ENCODE measurements at regions not wholly inside any gene's neighbourhood (a gene's known extent, or its start where the extent isn't known, plus 50 kb on each side); places are given as distances from the start of the nearest gene placed in this dataset.
A peak's percentile ranks its signal among the peaks of the same experiment; 100 is the strongest.
"Not testable (repeated sequence)": the region's sequence is repeated elsewhere in the genome, so short reads cannot be mapped to it uniquely, and the experiment has no call there.

DNA sequence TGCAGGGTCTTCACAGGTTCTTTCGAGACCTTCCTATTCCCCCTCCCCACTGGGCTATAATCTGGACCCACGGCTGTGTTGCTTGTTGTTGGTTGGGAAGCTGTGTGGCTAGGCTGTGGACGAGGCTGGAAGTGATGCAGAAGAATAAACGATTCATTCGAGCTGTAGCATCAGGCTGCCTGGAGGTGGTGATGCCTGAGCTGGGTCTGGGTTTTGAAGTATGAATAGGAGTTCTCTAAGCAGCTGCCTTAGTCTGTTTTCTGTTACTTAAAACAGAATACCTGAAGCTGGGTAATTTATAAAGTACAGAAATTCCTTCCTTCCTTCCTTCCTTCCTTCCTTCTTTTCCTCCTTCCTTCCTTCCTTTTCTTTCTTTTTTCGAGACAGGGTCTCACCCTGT is 126.5 kb upstream of the ZEB1 start:
- DNase-seq = no peak

DNA sequence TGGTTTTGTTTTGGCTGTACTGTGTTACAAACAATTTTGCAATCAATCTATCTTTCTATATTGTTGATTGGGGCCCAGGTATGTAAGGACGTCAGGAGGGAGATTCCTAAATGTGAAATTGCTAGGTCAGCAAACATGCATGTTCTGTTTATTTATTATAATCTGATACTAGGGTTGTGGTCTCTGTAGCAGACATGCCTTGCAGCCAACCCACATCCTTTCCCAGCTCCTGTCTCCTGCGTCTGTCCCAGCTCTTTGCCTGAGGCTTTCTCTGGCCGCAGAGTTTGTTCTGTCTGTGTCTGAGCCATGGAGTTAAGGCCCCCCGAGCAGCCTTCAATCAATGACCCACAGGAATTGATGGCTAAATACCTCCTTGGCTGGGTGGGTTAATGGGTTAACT is 124.0 kb upstream of the ZEB1 start:
- no peak for DNase-seq

DNA sequence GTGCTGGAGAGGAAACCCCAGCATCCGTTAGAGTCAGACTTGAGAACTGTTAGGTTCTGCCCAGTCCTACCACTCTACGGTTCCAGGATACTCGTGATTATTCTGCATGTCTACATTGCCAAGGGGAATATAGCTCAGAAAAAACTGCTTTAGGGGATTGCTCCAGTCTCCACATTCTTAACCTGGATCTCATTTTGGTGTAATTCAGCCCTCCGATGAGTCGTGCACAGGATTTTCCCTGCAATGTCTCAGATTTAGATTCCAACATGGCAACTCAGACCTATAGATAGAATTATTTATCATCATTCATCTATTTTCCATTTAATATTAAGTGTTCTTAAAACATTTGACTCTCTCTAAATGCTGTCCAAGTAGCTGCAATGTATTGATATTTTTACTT is 121.1 kb upstream of the ZEB1 start:
- DNase-seq = no peak

DNA sequence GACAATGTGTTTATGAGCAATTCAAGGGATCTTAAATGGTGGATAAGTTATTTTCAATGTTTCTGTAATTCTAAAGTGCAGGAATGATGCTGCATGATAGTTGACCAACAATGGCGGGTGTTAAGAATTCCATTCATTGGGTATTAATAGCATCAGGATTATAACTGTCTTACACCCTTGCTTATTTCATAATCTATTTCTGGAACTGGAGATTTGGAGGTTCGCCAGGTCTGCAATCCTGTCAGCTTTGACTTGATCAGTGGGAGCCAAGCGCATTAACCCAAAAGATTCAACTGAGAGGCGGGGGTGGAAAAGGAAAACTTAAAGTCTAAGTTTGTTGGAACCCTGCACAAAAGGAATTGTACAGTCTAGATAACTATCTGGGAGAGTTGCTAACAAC is 114.9 kb upstream of the ZEB1 start:
- DNase-seq = no peak

DNA sequence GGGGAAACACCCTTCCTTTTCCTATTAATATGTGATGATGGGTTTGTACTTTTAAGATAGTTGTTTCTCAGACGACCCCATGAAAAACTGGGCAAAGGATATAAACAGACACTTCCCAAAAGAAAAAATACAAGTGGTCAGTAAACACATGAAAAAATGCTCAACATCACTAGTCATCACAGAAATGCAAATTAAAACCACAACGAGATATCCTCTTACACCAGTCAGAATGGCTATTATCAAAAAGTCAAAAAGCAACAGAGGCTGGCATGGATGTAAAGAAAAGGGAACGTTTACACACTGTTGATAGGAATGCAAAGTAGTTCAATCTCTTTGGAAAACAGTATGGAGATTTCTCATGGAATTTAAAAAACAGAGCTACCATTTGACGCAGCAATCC is 111.4 kb upstream of the ZEB1 start:
- DNase-seq = no peak

DNA sequence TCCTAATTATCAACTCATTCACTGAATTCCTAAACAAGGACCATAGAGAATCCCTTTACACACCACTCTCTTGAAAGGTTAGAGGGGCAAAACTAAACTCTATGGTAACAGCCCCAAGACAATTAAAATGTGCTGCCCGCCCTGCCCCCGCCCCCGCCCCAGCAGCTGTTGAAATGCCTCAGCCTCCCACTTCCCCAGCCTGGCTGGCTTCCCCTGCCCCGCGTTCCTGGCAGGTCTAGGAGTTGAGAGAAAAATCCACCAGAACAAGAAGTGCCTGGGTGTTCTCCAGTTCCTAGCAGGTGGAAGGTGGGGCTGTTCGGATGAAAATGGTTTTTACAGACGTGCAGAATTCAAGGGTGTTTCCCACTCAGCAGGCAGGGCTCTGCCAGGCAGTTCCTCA is 109.5 kb upstream of the ZEB1 start:
- no peak for DNase-seq

DNA sequence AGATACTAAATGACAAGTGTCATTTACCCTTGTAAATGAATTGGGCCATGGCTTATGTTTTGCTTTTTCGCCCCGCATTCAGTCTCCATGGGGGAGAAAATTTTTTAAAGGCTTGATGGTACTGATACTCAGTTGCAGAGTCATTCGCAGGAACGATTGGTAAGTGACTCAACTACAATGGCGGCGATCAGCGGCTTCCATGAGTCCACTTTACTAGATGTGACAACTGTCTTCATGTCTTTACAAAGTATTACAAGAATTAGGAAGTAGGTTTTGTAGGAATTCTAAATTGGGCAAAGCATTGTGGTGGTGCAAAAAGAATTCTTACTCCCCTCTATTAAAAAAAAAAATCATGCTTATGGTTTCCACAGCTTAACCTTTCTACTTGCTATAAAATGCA is 108.8 kb upstream of the ZEB1 start:
- DNase-seq = no peak

DNA sequence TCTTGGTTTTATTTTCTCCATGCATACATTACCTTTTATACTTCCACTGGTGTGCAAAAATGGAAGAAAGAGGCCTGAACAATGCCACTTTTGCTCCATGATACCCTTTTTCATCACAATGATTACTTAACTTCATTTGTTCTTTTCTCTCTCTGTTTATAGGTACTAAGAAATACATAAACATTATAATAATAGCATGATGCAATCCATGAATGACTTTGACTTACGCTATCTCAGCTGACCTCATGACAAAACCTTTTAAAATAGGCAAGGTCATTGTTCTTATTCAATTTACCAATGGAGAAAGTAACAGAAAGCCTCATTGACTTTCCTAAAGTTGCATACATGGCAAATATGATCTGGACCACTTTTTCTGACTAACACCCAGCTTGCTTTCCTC is 105.1 kb upstream of the ZEB1 start:
- no peak for DNase-seq

DNA sequence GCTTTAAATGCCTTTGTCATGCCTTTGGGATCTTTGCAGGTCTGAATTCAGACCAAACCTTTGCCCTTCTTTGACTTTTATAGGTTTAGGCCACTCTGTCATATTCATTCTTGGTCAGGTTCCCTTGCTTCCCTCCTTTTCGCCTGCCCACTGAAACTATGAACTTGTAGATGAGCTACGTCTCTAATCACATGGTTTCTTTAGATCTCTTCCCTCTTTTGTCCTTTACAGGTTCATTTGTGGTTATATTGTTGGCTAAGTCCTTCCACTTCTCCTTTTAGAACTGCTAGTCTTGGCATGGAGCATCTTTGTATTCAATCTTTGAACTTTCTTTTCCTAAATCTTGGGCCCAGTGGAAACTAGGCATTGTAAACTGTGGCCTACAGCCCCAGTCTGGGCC is 104.0 kb upstream of the ZEB1 start:
- DNase-seq = no peak

DNA sequence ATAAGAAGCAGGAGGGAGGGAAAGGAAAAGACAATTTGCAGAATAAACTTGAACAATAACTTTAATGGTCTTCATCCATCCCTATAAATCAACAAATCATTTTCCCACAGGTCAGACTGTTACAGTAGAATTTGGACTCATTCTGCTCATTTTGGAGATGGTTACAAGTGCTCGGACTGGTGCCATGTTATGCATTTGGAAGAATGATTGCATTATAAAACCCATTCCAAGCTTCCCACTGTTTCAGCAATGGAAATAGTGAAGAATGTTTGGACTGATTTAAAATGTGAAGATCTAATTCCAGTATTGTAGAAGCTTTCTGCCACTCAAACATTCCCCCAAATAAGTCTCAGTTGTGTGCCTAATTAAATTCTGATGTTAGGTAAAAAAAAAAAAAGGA is 99.7 kb upstream of the ZEB1 start:
- DNase-seq = no peak

DNA sequence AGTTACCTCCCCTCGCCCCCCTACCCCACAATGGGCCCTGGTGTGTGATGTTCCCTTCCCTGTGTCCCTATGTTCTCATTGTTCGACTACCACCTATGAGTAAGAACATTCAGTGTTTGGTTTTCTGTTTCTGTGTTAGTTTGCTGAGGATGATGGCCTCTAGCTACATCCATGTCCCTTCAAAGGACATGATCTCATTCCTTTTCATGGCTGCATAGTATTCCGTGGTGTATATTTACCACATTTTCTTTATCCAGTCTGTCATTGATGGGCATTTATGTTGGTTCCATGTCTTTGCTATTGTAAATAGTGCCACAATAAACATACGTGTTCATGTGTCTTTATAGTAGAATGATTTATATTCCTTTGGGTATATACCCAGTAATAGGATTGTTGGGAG is 90.2 kb upstream of the ZEB1 start:
- not testable (repeated sequence) for DNase-seq

DNA sequence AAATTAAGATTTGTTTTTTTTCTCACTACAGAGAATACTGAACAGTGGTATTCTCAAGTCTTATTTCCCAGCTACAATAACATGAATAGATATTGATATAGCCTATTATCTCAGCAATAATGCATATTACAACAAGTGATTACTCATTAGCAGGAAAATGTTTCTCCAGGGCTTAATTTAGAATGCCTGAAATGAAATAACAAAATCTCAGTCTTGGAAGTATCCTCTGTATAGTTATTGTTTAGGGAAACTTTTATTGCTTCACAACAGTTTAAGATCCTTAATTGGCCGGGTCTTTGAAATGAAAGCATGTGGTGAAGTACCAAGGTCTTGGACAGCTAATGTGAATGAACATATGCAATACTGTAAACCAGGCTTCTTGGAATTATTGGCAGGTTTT is 79.1 kb upstream of the ZEB1 start:
- no peak for DNase-seq

DNA sequence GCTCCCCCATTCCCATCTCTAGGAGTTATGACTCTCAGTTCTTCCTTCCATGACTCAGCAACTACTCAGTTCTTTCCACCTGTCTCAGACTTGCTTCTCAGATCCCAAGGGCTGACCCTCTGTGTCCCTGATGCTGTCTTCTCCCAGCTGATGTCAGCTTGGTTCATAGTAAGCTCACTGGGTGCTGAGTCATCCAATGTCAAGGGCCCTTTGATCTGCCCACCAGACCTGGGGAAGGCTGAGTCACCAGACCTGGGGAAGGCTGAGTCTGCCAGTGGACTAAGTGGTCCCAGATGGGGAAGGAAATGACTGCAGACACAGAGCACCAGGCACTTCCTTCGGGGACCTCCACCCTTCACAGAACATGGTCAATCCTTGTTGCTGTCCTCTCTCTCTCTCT is 76.1 kb upstream of the ZEB1 start:
- peak; percentile 2 for DNase-seq

DNA sequence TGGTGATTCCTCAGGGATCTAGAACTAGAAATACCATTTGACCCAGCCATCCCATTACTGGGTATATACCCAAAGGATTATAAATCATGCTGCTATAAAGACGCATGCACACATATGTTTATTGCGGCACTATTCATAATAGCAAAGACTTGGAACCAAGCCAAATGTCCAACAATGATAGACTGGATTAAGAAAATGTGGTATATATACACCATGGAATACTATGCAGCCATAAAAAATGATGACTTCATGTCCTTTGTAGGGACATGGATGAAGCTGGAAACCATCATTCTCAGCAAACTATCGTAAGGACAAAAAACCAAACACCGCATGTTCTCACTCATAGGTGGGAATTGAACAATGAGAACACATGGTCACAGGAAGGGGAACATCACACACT is 67.9 kb upstream of the ZEB1 start:
- DNase-seq = not testable (repeated sequence)

DNA sequence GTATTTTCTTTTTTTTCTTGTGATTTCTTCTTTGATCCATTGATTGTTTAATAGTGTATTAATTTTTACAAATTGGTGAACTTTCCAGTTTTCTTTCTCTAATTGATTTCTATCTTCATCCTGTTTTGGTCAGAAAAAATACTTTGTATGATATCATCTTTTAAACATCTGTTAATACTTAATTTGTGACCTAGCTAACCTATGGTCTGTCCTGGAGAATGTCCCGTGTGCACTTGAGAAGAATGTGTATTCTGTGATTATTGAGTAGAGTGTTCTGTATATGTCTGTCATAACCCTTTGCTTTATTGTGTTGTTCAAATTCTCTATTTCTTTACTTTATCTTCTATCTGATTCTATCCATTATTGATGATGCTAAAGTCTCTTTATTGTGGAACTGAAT is 65.8 kb upstream of the ZEB1 start:
- no peak for DNase-seq

DNA sequence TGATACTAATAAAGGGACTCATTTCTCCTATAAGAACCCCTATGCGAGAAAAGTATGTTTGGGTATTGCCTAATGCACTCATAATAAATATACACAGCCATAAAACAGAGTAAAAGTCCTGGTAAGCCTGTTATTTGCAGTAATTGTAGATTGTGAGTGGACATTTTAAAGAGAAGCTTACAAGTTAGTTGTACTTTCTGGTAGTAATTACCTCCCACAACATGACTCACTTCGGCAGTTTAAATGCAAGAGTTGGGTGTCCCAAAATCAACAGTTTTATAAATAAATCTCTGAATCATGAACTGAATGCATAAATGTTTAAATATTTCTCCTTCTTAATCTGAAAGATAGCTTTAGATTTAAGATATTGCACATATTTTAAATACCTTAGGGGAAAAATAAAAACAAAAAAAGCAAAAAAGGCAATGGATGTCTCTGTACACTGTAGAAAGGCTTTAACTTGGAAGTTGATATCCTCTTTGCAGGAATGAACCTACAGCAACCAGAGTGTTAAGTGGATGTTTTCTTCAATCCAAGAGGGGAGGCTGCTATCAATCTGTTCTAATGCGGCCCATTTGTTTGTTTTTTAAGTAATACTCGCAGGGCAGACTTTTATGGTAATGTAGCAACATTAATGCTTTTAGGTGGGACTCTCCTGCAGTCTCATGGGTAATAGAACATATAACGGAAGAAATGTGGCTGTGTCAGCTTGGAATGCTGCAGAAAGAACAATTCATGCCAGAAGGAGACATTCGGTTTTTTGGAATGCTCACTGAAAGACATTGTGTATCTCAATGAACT is 57.3 kb upstream of the ZEB1 start:
- no peak for DNase-seq

DNA sequence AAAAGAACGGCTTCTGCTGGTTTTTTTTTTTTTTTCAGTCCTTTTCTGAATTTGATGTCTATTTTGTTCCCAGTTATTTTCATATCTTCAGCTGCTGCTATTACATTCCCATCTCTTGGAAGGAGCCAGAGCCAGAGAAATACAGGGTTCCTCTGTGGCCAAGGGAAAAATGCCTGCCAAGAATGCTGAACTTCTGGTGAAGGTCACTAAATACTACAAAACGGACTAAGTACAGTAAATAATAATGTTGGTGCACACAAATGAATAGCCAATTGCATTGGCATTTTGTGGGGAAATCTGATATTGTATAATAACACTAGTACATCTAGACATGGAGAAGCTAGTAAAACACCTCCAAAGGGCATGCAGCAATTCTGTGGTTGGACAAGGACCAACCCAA is 56.3 kb upstream of the ZEB1 start:
- DNase-seq = no peak

DNA sequence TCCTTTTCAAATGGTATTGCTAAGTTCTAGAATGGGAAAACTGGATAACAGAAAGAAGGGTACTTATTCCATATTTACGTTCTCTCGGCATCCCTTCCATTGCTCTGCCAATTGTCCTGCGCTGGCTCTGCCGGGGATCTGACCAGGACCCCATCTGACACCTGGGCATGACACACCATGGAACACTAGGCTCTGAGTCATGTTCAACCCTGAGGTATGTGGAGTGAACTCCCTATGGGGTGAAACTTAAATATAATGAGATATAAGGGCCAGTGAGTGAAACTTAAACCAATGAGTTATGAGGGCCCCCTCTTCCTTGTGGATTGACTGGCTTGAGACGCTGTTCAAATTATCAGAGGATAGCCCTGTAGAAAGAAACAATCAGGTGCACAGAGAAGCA is 55.1 kb upstream of the ZEB1 start:
- DNase-seq = no peak

DNA sequence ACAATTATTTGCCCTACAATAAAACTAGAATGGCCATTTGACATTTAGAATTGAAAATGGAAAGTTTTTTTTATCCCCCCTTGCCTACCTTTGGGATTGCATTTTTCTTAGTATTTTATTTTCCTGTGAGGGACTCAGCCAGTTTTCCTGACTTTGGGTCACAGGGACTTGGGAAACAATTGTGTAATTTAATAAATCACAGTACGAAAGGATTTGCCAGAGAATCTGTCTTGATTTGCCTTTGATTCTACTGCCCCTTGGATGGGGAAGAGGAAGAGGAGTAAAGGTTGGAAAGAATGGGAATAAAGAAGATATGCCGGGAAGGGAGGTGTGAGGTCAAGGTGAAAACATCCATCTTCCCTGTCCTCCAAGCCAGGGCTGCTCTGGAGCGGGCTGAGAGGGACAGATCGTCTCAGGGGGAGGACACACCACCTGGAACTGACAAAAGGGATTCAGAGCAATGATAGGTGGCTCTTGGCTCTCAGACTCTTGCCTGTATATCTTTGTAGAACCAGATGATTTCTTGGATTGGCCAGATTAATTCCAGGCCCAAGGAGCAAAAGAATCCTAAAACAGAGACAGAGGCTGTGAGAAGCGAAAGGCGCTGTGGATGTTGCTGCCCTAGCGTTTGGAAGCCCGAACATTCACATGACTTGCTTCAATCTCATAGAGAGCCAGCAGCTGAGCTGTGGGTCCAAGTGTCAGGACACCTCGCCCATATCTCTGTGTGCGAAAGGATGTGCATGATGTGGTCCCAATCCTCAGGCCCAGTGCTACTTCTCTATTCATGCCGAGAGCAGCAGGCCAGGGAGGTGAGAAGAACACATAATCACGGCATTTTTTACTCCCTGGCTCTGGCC is 50.3 kb upstream of the ZEB1 start:
- no peak for DNase-seq
